ENCODE measurements at regions not wholly inside any gene's neighbourhood (a gene's known extent, or its start where the extent isn't known, plus 50 kb on each side); places are given as distances from the start of the nearest gene placed in this dataset.
"Not testable (repeated sequence)": the region's sequence is repeated elsewhere in the genome, so short reads cannot be mapped to it uniquely, and the experiment has no call there.

DNA sequence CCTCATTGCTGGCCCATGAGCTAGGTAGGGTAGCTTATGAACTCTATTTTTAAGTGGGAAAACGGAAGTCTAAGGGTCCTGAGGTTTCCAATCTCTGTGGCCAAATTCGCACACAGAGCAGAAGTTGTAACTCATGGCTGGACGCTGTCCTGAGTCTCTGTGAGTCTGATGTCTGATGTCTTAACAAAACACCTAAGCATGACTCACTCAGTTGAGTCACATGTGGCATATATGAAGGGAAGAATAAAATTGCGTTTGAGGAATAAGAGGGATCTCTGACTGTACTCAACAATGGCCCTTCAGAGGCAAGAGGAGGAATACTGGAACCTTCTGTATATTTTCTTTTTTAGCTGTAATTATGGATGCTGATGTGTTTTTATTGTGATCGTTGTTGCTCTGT is 569.7 kb downstream of the RIT2 start:
- no peak for DNase-seq (ENCODE audit: low spot score)

DNA sequence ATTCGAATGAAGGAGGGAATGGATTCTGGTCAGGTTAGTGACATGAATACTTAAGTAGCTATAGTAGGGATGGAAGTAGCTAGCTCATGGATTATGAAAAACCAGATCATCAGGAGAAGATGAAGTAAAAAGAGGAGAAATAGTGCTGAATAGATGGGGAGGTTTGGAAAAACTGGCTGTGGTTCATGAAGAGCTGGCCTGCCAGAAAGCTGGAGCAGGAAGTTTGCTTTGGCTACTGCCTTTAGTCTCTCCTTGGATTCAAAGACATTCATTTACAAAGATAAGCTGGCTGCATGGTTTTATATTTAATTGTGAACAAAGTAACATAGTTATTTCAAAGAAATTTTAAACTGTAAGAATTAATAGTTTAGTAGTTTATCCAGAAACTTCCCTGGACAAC is 567.0 kb downstream of the RIT2 start:
- no peak for DNase-seq (ENCODE audit: low spot score)

DNA sequence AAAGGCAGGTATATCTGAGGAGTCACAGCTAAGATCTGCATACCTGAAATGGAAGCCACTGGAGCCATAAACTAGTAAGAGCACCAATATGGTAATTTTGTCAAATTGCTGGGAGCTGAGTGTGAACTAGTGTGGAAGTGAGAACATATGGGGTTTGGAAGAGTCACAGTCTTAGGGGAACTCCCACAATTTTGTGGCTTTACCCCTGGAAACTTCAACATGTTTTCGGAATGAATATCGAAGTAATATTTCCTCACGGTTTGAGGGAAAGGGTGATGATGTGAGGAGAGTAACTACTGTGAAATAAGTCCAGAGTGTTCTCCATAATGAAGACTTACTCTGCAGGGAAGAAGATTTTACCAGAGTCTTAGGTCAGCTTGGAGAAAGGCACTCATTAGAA is 565.9 kb downstream of the RIT2 start:
- DNase-seq (ENCODE audit: low spot score), result no peak

DNA sequence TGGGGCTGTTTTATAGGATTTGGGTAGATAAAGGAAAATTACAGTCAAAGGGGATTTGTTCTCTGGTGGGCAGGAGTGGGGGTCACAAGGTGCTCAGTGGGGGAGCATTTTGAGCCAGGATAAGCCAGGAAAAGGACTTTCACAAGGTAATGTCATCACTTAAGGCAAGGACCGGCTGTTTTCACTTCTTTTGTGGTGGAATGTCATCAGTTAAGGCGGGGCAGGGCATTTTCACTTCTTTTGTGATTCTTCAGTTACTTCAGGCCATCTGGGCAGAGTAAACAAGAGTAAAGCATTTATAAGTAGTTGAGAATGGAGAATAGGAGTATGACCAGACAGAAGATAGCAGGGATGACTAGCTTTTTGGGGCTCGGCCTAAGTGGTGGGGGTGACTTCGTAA is 562.9 kb downstream of the RIT2 start:
- DNase-seq (ENCODE audit: low spot score), result not testable (repeated sequence)

DNA sequence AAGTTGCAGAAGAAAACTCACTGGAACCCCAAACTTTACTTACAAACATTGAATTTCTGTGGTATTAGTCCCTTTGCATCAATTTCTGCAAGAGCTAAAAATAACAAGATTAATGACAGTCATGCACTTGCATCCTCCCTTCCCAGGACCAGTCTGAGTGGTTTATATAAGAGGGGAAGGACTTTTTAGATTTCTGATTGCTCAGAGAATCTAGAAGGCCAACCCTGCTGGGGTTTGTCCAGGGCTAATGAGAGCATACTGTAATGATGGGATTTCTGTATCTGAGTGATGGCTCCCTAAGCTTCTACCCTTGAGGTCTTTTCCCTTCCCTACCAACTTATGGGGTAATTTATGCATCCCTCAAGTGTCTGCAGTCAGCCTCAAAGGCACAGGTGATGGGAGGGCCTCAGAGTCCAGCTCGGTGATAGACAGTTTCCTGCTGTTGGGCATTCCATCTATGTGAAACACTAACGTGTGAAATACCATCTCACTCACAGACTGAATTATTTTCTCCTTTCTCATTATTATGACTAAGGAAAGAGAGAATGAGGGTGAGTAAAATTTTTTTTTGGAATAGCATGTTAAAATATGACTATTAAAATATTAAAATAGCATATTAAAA is 556.3 kb downstream of the RIT2 start:
- no peak for DNase-seq (ENCODE audit: low spot score)

GRCh38 chr18:42561521-42561920 is 554.0 kb downstream of the RIT2 start:
- no peak for DNase-seq (ENCODE audit: low spot score)

- DNase-seq (ENCODE audit: low spot score), result no peak
Measured at GRCh38 chr18:42563995-42564394, 551.5 kb downstream of the RIT2 start.

GRCh38 chr18:42564761-42565160 is 550.7 kb downstream of the RIT2 start:
- DNase-seq (ENCODE audit: low spot score), result no peak

- DNase-seq (ENCODE audit: low spot score), result no peak
Measured at GRCh38 chr18:42568773-42569172, 546.7 kb downstream of the RIT2 start.

- no peak for DNase-seq (ENCODE audit: low spot score)
Measured at GRCh38 chr18:42574871-42575270, 540.6 kb downstream of the RIT2 start.

DNA sequence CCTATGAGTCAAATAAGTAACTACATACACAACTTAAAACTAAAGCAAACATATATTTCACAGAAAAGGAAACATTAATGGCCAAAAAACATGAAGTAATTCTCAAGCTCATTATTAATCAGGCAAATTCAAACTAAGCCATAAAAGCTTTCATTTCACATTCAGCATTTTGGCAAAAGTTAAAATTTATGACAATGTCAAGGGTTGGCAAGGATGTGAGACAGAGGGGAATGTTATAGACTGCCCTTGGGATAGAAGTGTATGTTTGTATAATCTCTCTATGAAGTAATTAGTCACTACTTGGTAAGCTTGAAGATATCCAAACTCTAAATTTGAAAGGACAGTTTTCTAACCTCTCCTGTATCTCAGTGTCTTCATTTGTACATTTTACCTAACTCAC is 539.4 kb downstream of the RIT2 start:
- DNase-seq (ENCODE audit: low spot score), result no peak

DNA sequence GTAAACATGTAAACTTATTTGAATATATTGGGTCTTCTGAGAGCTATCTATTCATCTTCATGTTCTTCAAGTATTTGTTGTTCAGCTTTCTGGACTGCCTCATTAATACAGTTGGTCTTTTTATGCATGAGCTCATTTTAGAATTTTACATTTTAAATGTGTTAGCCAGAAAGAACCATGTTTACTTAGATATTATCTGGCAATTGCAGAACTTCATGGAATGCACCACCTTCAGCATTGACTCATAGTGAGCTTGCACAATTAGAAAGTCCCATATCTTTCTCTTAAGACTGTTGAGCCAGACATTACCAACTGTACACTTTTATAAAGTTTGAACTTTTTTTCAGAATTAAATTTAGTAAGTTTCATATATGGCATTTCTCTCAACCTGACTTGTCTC is 536.7 kb downstream of the RIT2 start:
- no peak for DNase-seq (ENCODE audit: low spot score)

- no peak for DNase-seq (ENCODE audit: low spot score)
Measured at GRCh38 chr18:42582266-42582665, 533.2 kb downstream of the RIT2 start.

DNA sequence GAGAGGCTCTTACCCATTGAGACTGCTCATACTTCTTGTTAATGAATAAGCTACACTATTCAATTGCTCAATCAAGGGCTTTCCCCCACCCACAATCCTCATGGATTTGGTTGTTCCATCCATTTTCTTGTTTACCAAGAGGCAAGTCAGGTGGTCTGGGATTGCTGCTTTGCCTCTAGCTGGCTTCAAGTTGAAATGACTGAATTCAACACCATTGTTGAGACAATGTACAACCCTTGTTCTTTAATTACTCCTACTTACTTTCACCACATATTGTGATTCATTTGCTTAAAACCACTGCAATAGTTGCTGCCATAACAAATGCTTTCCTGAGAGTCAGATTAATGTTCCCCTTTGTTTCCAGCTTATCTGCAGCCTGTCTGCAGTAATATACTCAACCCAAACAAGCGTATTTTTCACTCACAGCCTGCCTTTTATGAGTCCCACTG is 532.2 kb downstream of the RIT2 start:
- no peak for DNase-seq (ENCODE audit: low spot score)

- no peak for DNase-seq (ENCODE audit: low spot score)
Measured at GRCh38 chr18:42586601-42587000, 528.9 kb downstream of the RIT2 start.

DNA sequence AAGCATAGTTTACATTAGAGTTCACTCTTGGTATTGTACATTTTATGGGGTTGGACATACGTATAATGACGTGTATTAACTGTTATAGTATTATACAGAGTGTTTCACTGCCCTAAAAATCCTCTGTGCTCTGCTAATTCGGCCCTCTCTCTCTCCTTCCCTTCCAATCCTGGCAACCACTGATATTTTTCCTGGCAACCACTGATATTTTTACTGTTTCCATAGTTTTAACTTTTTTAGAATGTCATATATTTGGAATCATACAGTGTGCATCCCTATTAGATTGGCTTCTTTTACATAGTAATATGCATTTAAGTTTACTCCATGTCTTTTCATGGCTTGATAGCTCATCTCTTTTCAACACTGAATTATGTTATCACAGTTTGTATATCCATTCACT is 526.7 kb downstream of the RIT2 start:
- no peak for DNase-seq (ENCODE audit: low spot score)

- no peak for DNase-seq (ENCODE audit: low spot score)
Measured at GRCh38 chr18:42604820-42605219, 510.7 kb downstream of the RIT2 start.

DNA sequence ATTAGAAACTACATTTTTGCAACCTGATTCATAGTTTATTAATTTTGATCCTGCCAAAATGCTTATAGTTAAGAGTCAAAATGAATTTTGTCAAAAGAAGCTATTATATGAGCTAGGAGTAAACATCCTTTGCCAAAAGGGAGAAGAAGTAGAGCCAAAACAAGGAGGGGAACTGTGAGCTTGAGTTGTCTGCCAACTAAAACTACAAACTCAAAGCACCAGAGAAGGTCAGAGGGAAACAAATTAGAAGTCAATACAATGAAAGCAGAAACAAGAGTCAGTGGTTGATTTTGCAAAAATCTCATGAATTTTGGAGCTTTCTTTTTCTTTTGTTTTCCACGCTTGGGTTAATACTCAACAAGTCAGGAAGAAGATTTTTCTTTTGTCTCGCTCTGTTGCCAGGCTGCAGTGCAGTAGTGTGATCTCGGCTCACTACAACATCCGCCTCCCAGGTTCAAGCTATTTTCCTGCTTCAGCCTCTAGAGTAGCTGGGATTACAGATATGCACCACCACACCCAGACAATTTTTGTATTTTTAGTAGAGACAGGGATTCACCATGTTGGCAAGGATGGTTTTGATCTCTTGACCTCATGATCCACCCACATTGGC is 508.5 kb downstream of the RIT2 start:
- no peak for DNase-seq (ENCODE audit: low spot score)

DNA sequence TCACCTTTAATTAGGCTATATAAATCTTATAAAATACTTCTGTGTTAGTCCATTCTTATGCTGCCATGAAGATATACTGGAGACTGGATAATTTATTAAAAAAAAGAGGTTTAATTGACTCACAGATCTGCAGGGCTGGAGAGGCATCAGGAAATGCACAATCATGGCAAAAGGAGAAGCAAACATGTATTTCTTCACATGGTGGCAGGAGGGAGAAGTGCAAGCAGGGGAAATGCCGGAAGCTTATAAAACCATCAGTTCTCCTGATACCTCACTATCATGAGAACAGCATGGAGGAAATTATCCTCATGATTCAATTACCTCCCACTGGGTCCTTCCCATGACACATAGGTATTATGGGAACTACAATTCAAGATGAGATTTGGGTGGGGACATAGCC is 504.4 kb downstream of the RIT2 start:
- no peak for DNase-seq (ENCODE audit: low spot score)

DNA sequence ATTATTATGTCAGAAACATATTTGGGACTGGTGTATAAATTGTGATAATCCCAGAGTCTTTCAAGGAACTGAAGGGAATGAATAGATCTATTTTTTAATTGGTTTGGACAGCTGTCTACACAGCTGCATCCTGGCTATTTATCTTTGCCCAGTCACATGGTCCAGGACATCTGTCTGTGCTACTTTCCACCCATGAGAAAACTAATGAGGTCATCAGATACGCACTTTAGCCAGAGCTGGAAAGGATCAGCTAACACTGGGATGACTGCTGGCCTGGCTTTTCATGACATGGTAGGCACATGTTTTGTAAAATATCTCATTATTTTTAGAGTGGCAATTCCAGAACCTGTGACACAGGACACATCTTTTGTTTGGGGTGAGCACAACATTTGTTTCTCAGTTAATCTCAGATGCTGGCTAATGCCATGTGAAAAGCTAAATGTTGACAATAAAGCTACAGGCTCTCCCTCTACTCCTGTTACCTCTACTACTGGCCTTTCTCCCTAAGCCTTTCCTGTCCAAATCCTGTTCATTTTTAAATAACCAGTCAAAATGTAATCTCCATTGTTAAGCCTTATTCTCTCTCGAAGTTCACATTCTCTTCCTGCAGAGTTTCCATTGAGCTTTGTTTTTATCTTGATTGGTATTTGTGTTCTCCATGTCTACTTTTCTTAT is 500.7 kb downstream of the RIT2 start:
- no peak for DNase-seq (ENCODE audit: low spot score)

- DNase-seq (ENCODE audit: low spot score), result no peak
Measured at GRCh38 chr18:42617221-42617620, 498.3 kb downstream of the RIT2 start.

DNA sequence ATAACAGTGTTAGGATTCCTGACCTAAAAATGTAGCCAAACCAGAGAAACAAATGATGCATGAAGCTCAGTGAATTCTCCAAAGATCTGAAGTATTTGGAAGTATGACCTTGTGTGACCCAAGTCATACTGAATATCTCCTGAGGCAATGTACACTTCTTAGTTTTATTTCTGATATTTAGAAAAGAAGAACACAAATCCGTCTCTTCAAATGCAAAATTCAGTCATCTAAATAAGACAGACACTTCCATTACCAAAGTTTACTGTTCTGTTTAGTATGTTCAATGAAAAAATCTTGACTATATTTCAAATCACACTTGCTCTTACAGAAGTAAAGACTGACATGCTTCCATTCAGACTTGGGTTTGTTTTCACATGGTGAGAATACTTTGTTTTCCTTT is 495.7 kb downstream of the RIT2 start:
- no peak for DNase-seq (ENCODE audit: low spot score)

GRCh38 chr18:42620657-42621056 is 494.8 kb downstream of the RIT2 start:
- no peak for DNase-seq (ENCODE audit: low spot score)

DNA sequence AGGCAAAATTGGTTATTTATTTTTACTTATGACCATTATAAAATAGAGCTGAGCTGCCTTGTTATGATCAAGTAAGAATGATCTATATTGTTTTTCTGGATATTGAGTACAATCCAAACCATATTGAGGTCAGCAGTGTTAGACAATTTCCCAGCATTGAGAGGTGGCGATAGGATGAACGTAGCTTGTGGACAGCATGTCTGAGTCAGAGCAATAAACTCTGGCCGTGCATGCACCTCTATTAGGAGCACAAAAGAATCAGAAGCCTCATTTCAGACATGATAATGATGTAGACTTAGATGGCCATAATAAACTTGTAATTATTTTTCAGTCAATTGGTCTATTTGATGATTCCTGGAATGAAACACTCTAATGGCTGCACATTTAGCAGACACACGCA is 491.6 kb downstream of the RIT2 start:
- DNase-seq (ENCODE audit: low spot score), result no peak
